ENCODE measurements at regions not wholly inside any gene's neighbourhood (a gene's known extent, or its start where the extent isn't known, plus 50 kb on each side); places are given as distances from the start of the nearest gene placed in this dataset.

DNA sequence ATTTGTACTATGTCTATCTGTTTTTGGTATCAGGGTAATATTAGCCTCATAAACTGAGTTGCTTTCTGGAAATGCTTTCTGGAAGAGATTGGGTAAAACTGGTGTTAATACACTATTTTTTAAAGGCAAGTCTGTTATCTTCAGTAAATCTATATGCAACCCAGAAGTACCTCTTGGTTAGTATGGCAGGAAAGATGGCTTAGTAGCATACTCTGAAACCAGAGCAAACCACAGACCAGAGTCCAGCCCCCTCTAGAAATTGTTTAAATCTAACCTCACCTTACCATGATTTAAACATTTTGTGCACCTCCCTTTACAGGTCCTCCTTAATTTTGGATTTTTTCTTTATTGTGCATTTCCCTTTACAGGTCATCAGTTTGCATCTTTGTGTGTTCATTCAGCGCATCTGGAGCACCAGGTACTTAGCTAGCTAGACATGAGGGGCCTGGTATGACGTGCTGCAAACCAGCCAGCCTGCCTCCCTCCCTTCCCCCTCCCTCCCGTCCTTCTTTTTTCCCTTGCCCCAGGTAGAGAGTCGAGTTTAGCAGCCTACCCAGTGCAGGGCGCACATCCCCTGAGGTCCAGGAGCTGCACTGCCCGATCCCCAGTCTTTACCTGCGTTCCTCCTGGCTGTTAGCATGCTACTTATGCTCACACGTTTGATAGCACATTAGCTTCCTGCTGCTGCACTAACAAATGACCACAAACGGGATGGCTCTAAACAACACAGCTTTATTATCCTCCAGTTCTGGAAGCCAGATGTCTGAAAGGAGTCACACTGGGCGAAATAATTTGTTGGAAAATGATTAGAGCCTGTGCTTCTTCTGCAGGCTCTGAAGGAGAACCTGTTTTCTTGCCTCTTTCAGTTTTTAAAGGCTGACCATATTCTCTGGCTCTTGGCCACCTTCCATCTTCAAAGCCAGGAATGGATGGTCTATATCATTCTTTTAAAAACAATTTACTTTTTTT lies 299.9 kb upstream of the HABP2 start:
- no peak overlapping the region for H3K4me3 Mint-ChIP-seq (ENCODE audit: unreplicated experiment)
- TF ChIP-seq, protein P1, sequence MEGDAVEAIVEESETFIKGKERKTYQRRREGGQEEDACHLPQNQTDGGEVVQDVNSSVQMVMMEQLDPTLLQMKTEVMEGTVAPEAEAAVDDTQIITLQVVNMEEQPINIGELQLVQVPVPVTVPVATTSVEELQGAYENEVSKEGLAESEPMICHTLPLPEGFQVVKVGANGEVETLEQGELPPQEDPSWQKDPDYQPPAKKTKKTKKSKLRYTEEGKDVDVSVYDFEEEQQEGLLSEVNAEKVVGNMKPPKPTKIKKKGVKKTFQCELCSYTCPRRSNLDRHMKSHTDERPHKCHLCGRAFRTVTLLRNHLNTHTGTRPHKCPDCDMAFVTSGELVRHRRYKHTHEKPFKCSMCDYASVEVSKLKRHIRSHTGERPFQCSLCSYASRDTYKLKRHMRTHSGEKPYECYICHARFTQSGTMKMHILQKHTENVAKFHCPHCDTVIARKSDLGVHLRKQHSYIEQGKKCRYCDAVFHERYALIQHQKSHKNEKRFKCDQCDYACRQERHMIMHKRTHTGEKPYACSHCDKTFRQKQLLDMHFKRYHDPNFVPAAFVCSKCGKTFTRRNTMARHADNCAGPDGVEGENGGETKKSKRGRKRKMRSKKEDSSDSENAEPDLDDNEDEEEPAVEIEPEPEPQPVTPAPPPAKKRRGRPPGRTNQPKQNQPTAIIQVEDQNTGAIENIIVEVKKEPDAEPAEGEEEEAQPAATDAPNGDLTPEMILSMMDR (IDR thresholded peaks at IDR 0.05), result no peak
- H3K27me3 Mint-ChIP-seq (ENCODE audit: low read depth), result peaks cover 15% of the 10 kb centered on the region
- no peaks in the 10 kb centered on the region for H3K36me3 Mint-ChIP-seq (ENCODE audit: low read depth)
- no peaks in the 10 kb centered on the region for H3K4me1 Mint-ChIP-seq (ENCODE audit: low read depth)
- no peak overlapping the region for H3K27ac Mint-ChIP-seq (ENCODE audit: unreplicated experiment)
- DNase-seq (ENCODE audit: low spot score), result no peak
- no peaks in the 10 kb centered on the region for H3K9me3 Mint-ChIP-seq (ENCODE audit: low read depth)

DNA sequence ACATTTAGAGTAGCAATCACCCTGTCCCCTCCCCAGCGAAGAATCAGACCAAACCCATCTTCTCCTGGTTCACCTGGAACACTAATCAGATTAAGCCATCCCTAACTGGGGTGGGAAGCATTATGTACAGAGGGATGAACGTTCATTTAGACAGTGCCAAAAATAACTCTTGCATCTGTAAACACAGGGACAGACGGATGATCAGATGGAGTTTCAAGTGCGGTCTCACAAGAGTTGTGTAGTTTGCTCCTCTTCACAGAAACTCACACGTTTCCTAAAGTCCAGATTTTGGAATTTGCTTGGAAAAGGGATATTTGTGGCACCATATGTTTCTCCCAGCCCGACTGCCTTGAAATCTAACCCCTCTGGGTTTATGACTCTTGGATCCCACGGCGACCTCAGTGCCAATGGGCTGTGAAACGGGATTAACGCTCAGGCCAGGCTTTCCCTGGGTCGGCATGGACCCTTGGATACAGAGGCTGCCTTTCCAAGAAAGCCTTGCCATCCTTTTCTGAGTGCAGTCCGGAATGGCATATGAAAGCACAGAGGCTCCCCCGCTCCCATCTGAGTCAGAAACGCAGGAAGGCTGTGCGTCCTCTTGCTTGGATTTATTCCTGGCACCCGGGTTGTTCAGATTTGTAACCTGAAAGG lies 293.2 kb upstream of the HABP2 start:
- no peak overlapping the region for H3K27ac Mint-ChIP-seq (ENCODE audit: unreplicated experiment)
- H3K36me3 Mint-ChIP-seq (ENCODE audit: low read depth), result no peaks in the 10 kb centered on the region
- no peak overlapping the region for H3K4me3 Mint-ChIP-seq (ENCODE audit: unreplicated experiment)
- no peak for DNase-seq (ENCODE audit: low spot score)
- H3K4me1 Mint-ChIP-seq (ENCODE audit: low read depth), result no peaks in the 10 kb centered on the region
- peaks cover 14% of the 10 kb centered on the region for H3K27me3 Mint-ChIP-seq (ENCODE audit: low read depth)
- H3K9me3 Mint-ChIP-seq (ENCODE audit: low read depth), result no peaks in the 10 kb centered on the region
- TF ChIP-seq, protein P1 (IDR thresholded peaks at IDR 0.05), result no peak

DNA sequence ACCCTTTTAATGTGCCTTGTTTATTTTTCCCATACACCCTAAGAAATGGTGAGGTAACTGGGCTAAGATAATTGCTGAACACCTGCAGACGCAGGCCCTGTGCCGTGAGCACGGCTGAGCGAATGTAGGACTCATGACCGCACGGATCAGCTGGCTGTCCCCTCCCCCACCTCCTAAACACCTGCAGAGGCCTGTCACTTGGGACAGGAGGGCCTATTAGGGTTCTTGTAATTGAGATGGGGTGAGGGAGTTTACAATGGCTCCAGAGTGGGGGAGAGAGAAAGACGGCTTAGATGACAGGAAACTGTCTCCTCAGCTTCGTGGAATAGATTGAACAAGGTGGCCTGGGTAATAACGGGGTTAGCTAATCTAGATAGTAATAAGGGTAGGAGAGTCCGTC lies 291.7 kb upstream of the HABP2 start:
- H3K27me3 Mint-ChIP-seq (ENCODE audit: low read depth), result peaks cover 9% of the 10 kb centered on the region

DNA sequence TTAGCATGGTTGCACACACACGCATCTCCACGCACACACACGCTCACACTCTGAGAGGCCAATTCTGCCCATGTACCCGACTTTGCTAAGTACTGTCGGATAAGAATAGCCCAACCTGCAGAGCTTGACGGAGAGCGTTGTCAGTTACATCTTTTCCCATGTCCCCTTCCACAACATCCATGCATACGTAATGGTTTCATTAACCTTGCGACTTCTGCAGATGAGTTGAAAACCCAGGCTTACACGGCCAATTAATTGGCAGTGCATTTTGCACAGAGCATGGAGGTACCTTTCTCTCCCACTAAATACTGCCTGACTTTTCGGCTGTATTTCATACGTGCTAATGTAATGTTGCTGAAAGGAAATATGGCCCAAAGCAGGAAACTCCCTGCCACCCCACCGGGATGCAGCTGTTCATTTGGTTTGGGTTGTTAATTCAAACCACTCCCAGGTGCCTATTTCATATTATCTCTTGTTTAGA lies 291.2 kb upstream of the HABP2 start:
- H3K9me3 Mint-ChIP-seq (ENCODE audit: low read depth), result no peaks in the 10 kb centered on the region
- H3K27ac Mint-ChIP-seq (ENCODE audit: unreplicated experiment), result no peak overlapping the region
- H3K4me3 Mint-ChIP-seq (ENCODE audit: unreplicated experiment), result no peak overlapping the region

More for the DNA sequence above, 291.7 kb upstream of the HABP2 start:
- no peak for DNase-seq (ENCODE audit: low spot score)
- Mint-ChIP-seq H3K9me3 (ENCODE audit: low read depth) (no peaks in the 10 kb centered on the region), H3K36me3 (ENCODE audit: low read depth) (no peaks in the 10 kb centered on the region), H3K4me1 (ENCODE audit: low read depth) (no peaks in the 10 kb centered on the region), H3K4me3 (ENCODE audit: unreplicated experiment) (no peak overlapping the region), H3K27ac (ENCODE audit: unreplicated experiment) (no peak overlapping the region)
- TF ChIP-seq, protein P1 (IDR thresholded peaks at IDR 0.05), result no peak

DNA sequence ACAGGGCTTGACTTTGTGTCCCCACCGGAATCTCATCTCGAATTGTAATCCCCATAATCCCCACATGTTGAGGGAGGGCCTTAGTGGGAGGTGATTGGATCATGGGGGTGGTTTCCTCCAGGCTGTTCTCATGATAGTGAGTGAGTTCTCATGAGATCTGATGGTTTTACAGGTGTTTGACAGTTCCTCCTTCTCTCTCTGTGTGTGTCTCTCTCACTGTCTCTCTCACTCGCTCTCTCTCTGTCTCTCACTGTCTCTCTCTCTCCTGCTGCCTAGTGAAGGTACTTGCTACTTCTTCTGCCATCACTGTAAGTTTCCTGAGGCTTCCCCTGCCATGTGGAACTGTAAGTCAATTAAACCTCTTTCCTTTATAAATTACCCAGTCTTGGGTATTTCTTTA lies 289.8 kb upstream of the HABP2 start:
- Mint-ChIP-seq H3K4me1 (ENCODE audit: low read depth) (peaks cover 8% of the 10 kb centered on the region), H3K9me3 (ENCODE audit: low read depth) (no peaks in the 10 kb centered on the region), H3K27ac (ENCODE audit: unreplicated experiment) (no peak overlapping the region), H3K36me3 (ENCODE audit: low read depth) (no peaks in the 10 kb centered on the region), H3K27me3 (ENCODE audit: low read depth) (peaks cover 1% of the 10 kb centered on the region), H3K4me3 (ENCODE audit: unreplicated experiment) (no peak overlapping the region)
- TF ChIP-seq, protein P1 (IDR thresholded peaks at IDR 0.05), result no peak
- DNase-seq (ENCODE audit: low spot score), result no peak

More for the DNA sequence above, 291.2 kb upstream of the HABP2 start:
- H3K4me1 Mint-ChIP-seq (ENCODE audit: low read depth), result no peaks in the 10 kb centered on the region
- no peaks in the 10 kb centered on the region for H3K36me3 Mint-ChIP-seq (ENCODE audit: low read depth)
- TF ChIP-seq, protein P1 (IDR thresholded peaks at IDR 0.05), result no peak
- peaks cover 5% of the 10 kb centered on the region for H3K27me3 Mint-ChIP-seq (ENCODE audit: low read depth)
- DNase-seq (ENCODE audit: low spot score), result no peak
